Glutamatergic neuron (in vitro differentiated cells): ENCODE measurements at regions not wholly inside any gene's neighbourhood (a gene's known extent, or its start where the extent isn't known, plus 50 kb on each side); places are given as distances from the start of the nearest gene placed in this dataset.

Experiments used
- DNase-seq: peaks from one replicate; pipeline ENCODE4 v3.0.0; 2022
- H3K27ac Mint-ChIP-seq: one replicate; pipeline ENCODE4 v1.8.0; 2020; ENCODE audit warnings: mild to moderate bottlenecking, mixed read lengths, inconsistent platforms; ENCODE audit not compliant: unreplicated experiment
- H3K27me3 Mint-ChIP-seq: one replicate; pipeline ENCODE4 v1.8.0; 2020; ENCODE audit warnings: mild to moderate bottlenecking, moderate library complexity, mixed read lengths, inconsistent platforms; ENCODE audit not compliant: unreplicated experiment
- H3K36me3 Mint-ChIP-seq: one replicate; pipeline ENCODE4 v1.8.0; 2020; ENCODE audit warnings: mild to moderate bottlenecking, mixed read lengths, inconsistent platforms; ENCODE audit not compliant: unreplicated experiment
- H3K4me1 Mint-ChIP-seq: one replicate; pipeline ENCODE4 v1.8.0; 2020; ENCODE audit warnings: mild to moderate bottlenecking, low read depth, mixed read lengths, inconsistent platforms; ENCODE audit not compliant: unreplicated experiment
- H3K4me3 Mint-ChIP-seq: one replicate; pipeline ENCODE4 v1.8.0; 2020; ENCODE audit warnings: mild to moderate bottlenecking, mixed read lengths, inconsistent platforms; ENCODE audit not compliant: unreplicated experiment
- H3K9me3 Mint-ChIP-seq: one replicate; pipeline ENCODE4 v1.8.0; 2020; ENCODE audit warnings: mild to moderate bottlenecking, moderate library complexity, mixed read lengths, inconsistent platforms; ENCODE audit not compliant: unreplicated experiment
- CTCF ChIP-seq: fragments of 200-600 bp; sonication (generic); IDR thresholded peaks from one replicate; pipeline ENCODE4 v1.5.0; 2021; ENCODE audit not compliant: partially characterized antibody, unreplicated experiment

GRCh38 chr13:80502359-80502758, 161.4 kb upstream of the SPRY2 start:
- Mint-ChIP-seq H3K27ac (no peak overlapping the region), H3K27me3 (no peaks in the 10 kb centered on the region), H3K4me3 (no peak overlapping the region), H3K4me1 (no peaks in the 10 kb centered on the region), H3K36me3 (peaks cover 5% of the 10 kb centered on the region), H3K9me3 (peaks cover 2% of the 10 kb centered on the region)
- TF ChIP-seq CTCF = no peak
- no peak for DNase-seq

GRCh38 chr13:80501556-80501955, 160.6 kb upstream of the SPRY2 start:
- TF ChIP-seq CTCF = no peak
- peaks cover 5% of the 10 kb centered on the region for H3K36me3 Mint-ChIP-seq
- H3K4me3 Mint-ChIP-seq = no peak overlapping the region
- no peak overlapping the region for H3K27ac Mint-ChIP-seq
- no peaks in the 10 kb centered on the region for H3K27me3 Mint-ChIP-seq
- H3K9me3 Mint-ChIP-seq = peaks cover 2% of the 10 kb centered on the region
- no peak for DNase-seq
- H3K4me1 Mint-ChIP-seq = no peaks in the 10 kb centered on the region

- no peak for TF ChIP-seq CTCF
- Mint-ChIP-seq H3K36me3 (no peaks in the 10 kb centered on the region), H3K9me3 (no peaks in the 10 kb centered on the region), H3K4me1 (no peaks in the 10 kb centered on the region), H3K27ac (no peak overlapping the region), H3K27me3 (no peaks in the 10 kb centered on the region), H3K4me3 (no peak overlapping the region)
- DNase-seq = no peak
These were observed 158.8 kb upstream of the SPRY2 start for GRCh38 chr13:80499536-80500290.

GRCh38 chr13:80498433-80498832, 157.5 kb upstream of the SPRY2 start:
- Mint-ChIP-seq H3K36me3 (no peaks in the 10 kb centered on the region), H3K9me3 (no peaks in the 10 kb centered on the region), H3K4me1 (no peaks in the 10 kb centered on the region), H3K4me3 (no peak overlapping the region), H3K27me3 (no peaks in the 10 kb centered on the region), H3K27ac (no peak overlapping the region)
- TF ChIP-seq CTCF = no peak
- no peak for DNase-seq

GRCh38 chr13:80497978-80498377, 157.1 kb upstream of the SPRY2 start:
- no peak overlapping the region for H3K4me3 Mint-ChIP-seq
- DNase-seq = no peak
- no peak overlapping the region for H3K27ac Mint-ChIP-seq
- no peaks in the 10 kb centered on the region for H3K4me1 Mint-ChIP-seq
- no peaks in the 10 kb centered on the region for H3K9me3 Mint-ChIP-seq
- no peaks in the 10 kb centered on the region for H3K36me3 Mint-ChIP-seq
- TF ChIP-seq CTCF = no peak
- H3K27me3 Mint-ChIP-seq = no peaks in the 10 kb centered on the region
